WERI-Rb-1 (cell line): ENCODE measurements at regions not wholly inside any gene's neighbourhood (a gene's known extent, or its start where the extent isn't known, plus 50 kb on each side); places are given as distances from the start of the nearest gene placed in this dataset.

Experiments
- DNase-seq: peaks from one replicate; pipeline ENCODE4 v3.0.0-alpha.2; 2020
- H3K27ac ChIP-seq: fragments of 250-450 bp; sonication (Bioruptor Pico); 2 replicates; pipeline ENCODE4 v1.5.1; 2020; ENCODE audit warnings: mild to moderate bottlenecking, moderate library complexity
- H3K27me3 ChIP-seq: fragments of 250-450 bp; sonication (Bioruptor Pico); 2 replicates; pipeline ENCODE4 v1.5.1; 2021; ENCODE audit warnings: mild to moderate bottlenecking, low read depth, moderate library complexity; ENCODE audit not compliant: insufficient read depth, severe bottlenecking
- H3K36me3 ChIP-seq: fragments of 250-450 bp; sonication (Bioruptor Pico); 2 replicates; pipeline ENCODE4 v1.5.1; 2020; ENCODE audit warnings: mild to moderate bottlenecking, moderate library complexity
- H3K4me3 ChIP-seq: 2 replicates; pipeline ENCODE4 v1.5.1; 2011; ENCODE audit warnings: low read depth, mild to moderate bottlenecking, control low read depth, low read length
- H3K9me3 ChIP-seq: fragments of 250-450 bp; sonication (Bioruptor Pico); 2 replicates; pipeline ENCODE4 v1.5.1; 2021; ENCODE audit warnings: mild to moderate bottlenecking, moderate library complexity; ENCODE audit not compliant: severe bottlenecking
- TF ChIP-seq, protein P1 (sequence below): IDR thresholded peaks from 2 replicates; pipeline ENCODE4 v1.5.1; 2011; ENCODE audit warnings: low read depth, mild to moderate bottlenecking, control low read depth, inconsistent platforms, low read length

DNA sequence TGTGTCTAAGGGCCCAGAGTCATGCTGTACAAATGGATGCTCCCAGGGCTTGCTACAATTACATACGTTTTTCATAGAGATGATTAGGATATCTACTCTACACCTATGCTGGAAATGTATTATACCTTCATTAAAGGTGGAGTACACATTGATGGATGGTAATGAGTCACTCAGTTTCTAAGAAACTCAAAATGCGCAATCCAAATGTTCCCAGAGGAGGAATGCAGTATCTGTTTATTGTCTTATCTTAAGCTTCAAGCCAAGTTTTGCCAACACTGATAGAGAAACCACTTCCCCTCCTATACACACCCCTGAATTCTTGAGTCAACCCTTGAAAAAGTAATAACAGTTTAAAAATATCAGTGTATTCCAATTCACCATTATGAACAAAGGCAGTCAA is 266.6 kb upstream of the FAR2 start:
- H3K27ac ChIP-seq = no peak overlapping the region
- no peaks in the 10 kb centered on the region for H3K36me3 ChIP-seq
- no peaks in the 10 kb centered on the region for H3K27me3 ChIP-seq
- no peak overlapping the region for H3K4me3 ChIP-seq
- TF ChIP-seq, protein P1, sequence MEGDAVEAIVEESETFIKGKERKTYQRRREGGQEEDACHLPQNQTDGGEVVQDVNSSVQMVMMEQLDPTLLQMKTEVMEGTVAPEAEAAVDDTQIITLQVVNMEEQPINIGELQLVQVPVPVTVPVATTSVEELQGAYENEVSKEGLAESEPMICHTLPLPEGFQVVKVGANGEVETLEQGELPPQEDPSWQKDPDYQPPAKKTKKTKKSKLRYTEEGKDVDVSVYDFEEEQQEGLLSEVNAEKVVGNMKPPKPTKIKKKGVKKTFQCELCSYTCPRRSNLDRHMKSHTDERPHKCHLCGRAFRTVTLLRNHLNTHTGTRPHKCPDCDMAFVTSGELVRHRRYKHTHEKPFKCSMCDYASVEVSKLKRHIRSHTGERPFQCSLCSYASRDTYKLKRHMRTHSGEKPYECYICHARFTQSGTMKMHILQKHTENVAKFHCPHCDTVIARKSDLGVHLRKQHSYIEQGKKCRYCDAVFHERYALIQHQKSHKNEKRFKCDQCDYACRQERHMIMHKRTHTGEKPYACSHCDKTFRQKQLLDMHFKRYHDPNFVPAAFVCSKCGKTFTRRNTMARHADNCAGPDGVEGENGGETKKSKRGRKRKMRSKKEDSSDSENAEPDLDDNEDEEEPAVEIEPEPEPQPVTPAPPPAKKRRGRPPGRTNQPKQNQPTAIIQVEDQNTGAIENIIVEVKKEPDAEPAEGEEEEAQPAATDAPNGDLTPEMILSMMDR = no peak
- DNase-seq = no peak
- H3K9me3 ChIP-seq = no peaks in the 10 kb centered on the region

DNA sequence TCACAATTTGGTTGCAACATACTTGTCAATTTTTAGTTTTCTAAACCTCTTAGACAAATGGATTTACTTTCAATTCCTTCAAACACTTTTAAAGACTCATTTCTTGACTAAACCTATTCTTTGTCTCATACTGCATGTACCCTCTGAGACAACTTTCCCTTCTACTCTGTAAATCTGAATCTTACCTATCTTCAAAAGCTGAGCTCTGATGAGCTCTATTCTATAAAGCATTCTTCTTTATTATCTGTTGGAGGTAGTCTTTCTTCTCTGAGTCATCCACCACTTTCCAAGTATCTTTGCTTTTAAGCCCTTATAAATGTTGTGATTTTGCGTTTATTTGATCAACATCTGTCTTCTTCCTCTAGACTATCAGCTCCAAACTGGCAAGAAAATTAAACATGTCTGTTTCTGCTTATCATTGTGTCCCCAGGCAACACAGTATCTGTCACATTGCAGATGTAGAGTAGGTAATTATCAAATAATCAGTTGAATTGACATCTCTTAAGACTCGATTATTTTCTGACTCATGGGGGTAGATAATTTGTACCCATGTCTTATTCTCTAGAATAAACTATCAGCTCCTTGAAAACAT is 265.6 kb upstream of the FAR2 start:
- no peak for DNase-seq
- TF ChIP-seq, protein P1 = no peak
- Histone ChIP-seq H3K27ac (no peak overlapping the region), H3K4me3 (no peak overlapping the region), H3K27me3 (no peaks in the 10 kb centered on the region), H3K36me3 (no peaks in the 10 kb centered on the region), H3K9me3 (no peaks in the 10 kb centered on the region)

DNA sequence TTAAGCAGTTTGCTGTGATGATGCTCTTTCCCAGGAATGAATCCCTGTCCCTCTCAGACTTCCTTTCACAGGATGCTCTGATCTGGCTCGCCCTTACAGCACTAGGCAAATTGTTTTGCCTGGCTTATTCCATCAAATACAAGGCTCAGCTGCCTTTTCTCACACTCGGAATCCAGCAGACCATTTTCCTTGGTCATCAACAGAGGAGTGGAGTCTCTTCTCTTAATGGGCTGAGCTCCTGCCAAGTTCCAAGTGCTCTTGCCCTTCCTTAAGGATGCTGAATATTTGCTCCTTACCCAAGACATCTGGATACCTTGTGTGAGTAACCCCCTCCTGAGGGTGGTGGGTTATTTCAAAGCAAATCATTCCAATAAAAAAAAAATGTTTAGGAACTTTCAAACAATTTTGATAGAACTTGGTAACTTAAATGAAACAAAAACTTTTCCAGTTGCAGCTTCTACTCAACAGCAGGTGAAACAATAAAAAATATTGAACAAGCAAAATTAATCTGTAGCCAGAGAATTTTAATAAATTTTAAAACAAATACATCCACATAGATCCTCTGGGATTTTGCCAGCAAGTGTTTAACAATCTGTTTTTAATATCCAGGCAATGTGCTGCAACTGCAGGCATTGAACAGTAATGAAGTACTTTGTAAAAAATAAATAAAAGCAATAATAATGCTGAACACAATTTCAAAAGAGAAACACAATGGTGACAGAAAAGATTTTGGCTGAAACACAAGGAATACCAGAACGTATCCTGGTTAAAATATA is 264.0 kb upstream of the FAR2 start:
- no peak overlapping the region for H3K4me3 ChIP-seq
- no peaks in the 10 kb centered on the region for H3K36me3 ChIP-seq
- no peaks in the 10 kb centered on the region for H3K27me3 ChIP-seq
- H3K27ac ChIP-seq = no peak overlapping the region
- no peak for DNase-seq
- no peaks in the 10 kb centered on the region for H3K9me3 ChIP-seq
- TF ChIP-seq, protein P1 = no peak

DNA sequence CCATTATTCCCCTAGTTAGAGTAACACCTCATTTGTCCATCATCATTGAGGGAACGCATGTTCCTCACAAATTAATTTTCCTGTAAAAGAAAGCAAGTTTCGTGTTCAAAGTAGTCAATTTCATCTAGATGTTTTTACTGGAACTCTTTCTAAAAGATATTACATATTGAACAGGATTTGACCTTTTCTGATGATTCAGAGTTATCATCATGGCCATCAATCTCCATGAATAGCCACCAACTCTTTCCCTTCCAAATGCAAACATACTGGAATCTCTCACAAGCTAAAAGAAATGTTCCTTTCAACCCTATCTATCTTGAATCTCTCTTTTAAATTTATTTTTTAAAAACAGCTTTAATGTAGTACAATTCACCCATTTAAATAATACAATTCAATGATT is 263.1 kb upstream of the FAR2 start:
- no peak for DNase-seq
- Histone ChIP-seq H3K9me3 (no peaks in the 10 kb centered on the region), H3K36me3 (no peaks in the 10 kb centered on the region), H3K27ac (no peak overlapping the region), H3K4me3 (no peak overlapping the region), H3K27me3 (no peaks in the 10 kb centered on the region)
- TF ChIP-seq, protein P1 = no peak

DNA sequence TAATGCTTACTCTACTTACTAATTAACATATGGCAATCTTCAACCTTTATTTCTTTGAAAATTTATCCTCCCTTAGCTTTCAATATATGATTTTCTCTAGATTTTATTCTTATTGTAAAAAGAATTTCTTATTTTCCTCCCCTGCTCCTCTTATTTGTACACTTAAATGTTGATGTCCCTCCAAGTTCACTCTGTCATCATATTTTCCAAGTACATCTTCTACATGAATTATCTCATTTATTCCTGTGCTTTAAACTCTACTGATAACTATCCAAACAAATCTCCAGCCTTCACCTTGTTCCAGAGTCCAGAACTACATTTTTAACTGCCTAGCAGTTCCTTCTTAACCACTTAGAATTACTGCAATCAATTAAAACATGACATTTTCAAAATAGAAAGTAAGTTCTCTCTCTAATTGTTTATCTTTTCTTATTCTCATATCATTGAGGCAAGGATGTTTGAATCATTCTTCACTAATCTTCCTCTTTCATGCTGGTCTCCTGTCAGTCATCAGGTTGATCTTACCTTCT is 261.6 kb upstream of the FAR2 start:
- no peaks in the 10 kb centered on the region for H3K9me3 ChIP-seq
- TF ChIP-seq, protein P1 = no peak
- DNase-seq = no peak
- no peaks in the 10 kb centered on the region for H3K27me3 ChIP-seq
- no peak overlapping the region for H3K4me3 ChIP-seq
- H3K36me3 ChIP-seq = no peaks in the 10 kb centered on the region
- no peak overlapping the region for H3K27ac ChIP-seq
